ENCODE measurements at regions not wholly inside any gene's neighbourhood (a gene's known extent, or its start where the extent isn't known, plus 50 kb on each side); places are given as distances from the start of the nearest gene placed in this dataset.

DNA sequence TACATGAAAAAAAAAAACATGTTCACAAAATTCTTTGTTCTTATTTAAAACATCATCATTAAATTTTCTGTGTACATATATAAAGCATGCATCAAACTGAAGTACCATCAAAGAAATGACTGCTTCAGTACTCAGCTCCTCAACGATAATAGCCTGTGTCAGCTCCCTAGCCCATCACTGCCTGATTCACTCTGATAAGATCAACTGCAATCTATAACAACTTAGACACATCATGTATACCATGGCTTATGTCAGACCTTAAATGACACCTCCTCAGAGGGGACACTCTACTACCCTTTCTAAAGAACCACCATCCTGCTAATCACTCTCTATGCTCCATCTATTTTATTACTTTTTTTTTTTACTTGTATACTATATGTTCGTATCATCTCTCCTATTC lies 200.5 kb upstream of the TLE4 start:
- no peak for TF ChIP-seq CTCF (conservative IDR thresholded peaks at IDR 0.05; ENCODE audit: low read depth, low read length)
- H3K4me3 ChIP-seq (IDR thresholded peaks at IDR 0.05; ENCODE audit: insufficient read depth, low read depth, low read length): no peak overlapping the region
- no peak overlapping the region for H3K4me2 ChIP-seq
- no peaks in the 10 kb centered on the region for H3K36me3 ChIP-seq (ENCODE audit: insufficient read depth)
- no peak overlapping the region for H3K27ac ChIP-seq
- no peaks in the 10 kb centered on the region for H3K4me1 ChIP-seq (ENCODE audit: low read depth, poor library complexity, severe bottlenecking)
- no peak overlapping the region for H3K9ac ChIP-seq
- H4K20me1 ChIP-seq (ENCODE audit: insufficient read depth): no peaks in the 10 kb centered on the region
- H2AFZ ChIP-seq (ENCODE audit: low read depth): no peak overlapping the region
- H3K27me3 ChIP-seq (ENCODE audit: insufficient read depth, low read depth): no peaks in the 10 kb centered on the region
- H3K79me2 ChIP-seq (ENCODE audit: insufficient read depth, low read depth): no peaks in the 10 kb centered on the region

- H3K79me2 ChIP-seq (ENCODE audit: insufficient read depth, low read depth): no peaks in the 10 kb centered on the region
Measured at GRCh38 chr9:79371948-79372555, 199.7 kb upstream of the TLE4 start.

DNA sequence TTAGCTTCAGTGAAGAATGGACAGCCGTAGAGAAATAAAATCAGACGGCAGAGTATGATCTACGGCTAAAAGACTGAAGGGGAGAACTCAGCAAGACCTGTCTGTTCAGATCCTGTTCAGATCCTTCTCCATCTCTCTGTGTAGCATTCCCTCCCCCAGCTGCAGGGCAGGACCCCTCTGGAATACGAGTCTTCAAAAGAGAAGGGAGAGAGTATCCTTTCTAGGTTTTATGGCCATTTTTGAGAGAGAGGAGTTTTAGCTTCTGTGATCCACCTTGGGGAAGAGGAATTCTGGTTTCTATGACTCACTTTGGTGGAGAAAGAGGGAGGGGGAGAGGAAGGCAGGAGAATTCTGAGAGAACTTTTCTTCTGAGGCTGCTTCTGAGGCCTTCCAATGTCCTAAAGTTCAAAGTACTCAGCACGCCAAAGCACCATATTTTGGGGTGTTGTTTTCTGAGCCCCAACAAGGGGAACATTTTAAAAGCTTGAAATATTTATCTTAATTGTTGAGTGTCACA lies 194.4 kb upstream of the TLE4 start:
- Histone ChIP-seq H3K79me2 (ENCODE audit: insufficient read depth, low read depth) (no peaks in the 10 kb centered on the region), H3K4me2 (no peak overlapping the region), H4K20me1 (ENCODE audit: insufficient read depth) (no peaks in the 10 kb centered on the region), H3K27me3 (ENCODE audit: insufficient read depth, low read depth) (no peaks in the 10 kb centered on the region), H3K9ac (no peak overlapping the region), H3K36me3 (ENCODE audit: insufficient read depth) (no peaks in the 10 kb centered on the region), H2AFZ (ENCODE audit: low read depth) (no peak overlapping the region), H3K4me3 (IDR thresholded peaks at IDR 0.05; ENCODE audit: insufficient read depth, low read depth, low read length) (no peak overlapping the region), H3K27ac (no peak overlapping the region), H3K4me1 (ENCODE audit: low read depth, poor library complexity, severe bottlenecking) (no peaks in the 10 kb centered on the region)
- TF ChIP-seq CTCF (conservative IDR thresholded peaks at IDR 0.05; ENCODE audit: low read depth, low read length): no peak

More at GRCh38 chr9:79371948-79372555, 199.7 kb upstream of the TLE4 start:
- Histone ChIP-seq H3K9ac (no peak overlapping the region), H4K20me1 (ENCODE audit: insufficient read depth) (no peaks in the 10 kb centered on the region), H3K4me2 (no peak overlapping the region), H3K4me3 (IDR thresholded peaks at IDR 0.05; ENCODE audit: insufficient read depth, low read depth, low read length) (no peak overlapping the region), H2AFZ (ENCODE audit: low read depth) (no peak overlapping the region), H3K27me3 (ENCODE audit: insufficient read depth, low read depth) (no peaks in the 10 kb centered on the region), H3K27ac (no peak overlapping the region), H3K4me1 (ENCODE audit: low read depth, poor library complexity, severe bottlenecking) (no peaks in the 10 kb centered on the region), H3K36me3 (ENCODE audit: insufficient read depth) (no peaks in the 10 kb centered on the region)
- no peak for TF ChIP-seq CTCF (conservative IDR thresholded peaks at IDR 0.05; ENCODE audit: low read depth, low read length)

DNA sequence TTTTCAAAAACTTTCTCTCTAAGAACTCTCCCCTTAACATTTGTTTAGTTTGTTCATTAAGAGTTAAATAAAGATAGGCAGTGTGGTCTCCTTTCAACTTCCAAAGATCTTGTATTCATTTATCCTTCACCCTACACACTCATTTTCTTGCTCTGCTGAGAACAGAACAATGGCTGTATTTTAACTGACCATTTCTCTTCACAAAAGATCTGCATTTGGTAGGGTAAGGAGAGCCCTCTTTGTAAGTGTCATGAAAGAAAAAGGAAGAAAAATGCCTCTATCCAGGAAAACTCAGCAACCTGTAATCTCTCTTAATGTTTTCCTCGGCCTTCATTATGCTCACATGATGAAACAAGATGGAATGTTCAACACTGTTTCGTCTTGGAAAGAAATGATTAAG lies 193.7 kb upstream of the TLE4 start:
- no peak overlapping the region for H2AFZ ChIP-seq (ENCODE audit: low read depth)
- no peaks in the 10 kb centered on the region for H3K36me3 ChIP-seq (ENCODE audit: insufficient read depth)
- H3K79me2 ChIP-seq (ENCODE audit: insufficient read depth, low read depth): no peaks in the 10 kb centered on the region
- TF ChIP-seq CTCF (conservative IDR thresholded peaks at IDR 0.05; ENCODE audit: low read depth, low read length): no peak
- no peak overlapping the region for H3K4me3 ChIP-seq (IDR thresholded peaks at IDR 0.05; ENCODE audit: insufficient read depth, low read depth, low read length)
- H4K20me1 ChIP-seq (ENCODE audit: insufficient read depth): no peaks in the 10 kb centered on the region
- H3K27ac ChIP-seq: no peak overlapping the region
- H3K4me1 ChIP-seq (ENCODE audit: low read depth, poor library complexity, severe bottlenecking): no peaks in the 10 kb centered on the region
- no peaks in the 10 kb centered on the region for H3K27me3 ChIP-seq (ENCODE audit: insufficient read depth, low read depth)
- H3K9ac ChIP-seq: no peak overlapping the region
- no peak overlapping the region for H3K4me2 ChIP-seq

Measured in KMS-11 (cell line).